ENCODE measurements at regions not wholly inside any gene's neighbourhood (a gene's known extent, or its start where the extent isn't known, plus 50 kb on each side); places are given as distances from the start of the nearest gene placed in this dataset.
"Not testable (repeated sequence)": the region's sequence is repeated elsewhere in the genome, so short reads cannot be mapped to it uniquely, and the experiment has no call there.

DNA sequence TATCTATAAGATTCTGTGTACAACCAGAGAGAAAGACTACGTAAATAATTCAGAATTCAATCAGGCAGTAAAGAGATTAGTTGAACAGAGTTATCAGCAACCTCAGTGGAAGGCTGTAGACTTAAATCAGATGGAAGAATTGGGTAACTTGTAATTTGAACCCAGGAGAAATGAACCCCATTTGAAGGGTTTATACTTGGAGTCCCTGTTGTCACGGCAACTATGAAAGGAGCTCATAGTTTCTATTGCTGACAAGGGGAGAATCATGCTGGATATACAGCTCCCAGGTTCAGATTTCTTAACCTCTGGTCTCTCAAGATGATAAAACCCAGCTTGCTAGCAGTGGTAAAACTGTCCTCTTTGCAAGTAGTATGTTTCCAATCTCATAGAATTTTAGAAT, 54.4 kb upstream of the BMP4 start:
- in situ Hi-C loops (cut with MboI; ENCODE audit: low pct_unique_long_range_greater_than_20kb, low sequenced_read_pairs), result no loop called here
- no peak for DNase-seq

DNA sequence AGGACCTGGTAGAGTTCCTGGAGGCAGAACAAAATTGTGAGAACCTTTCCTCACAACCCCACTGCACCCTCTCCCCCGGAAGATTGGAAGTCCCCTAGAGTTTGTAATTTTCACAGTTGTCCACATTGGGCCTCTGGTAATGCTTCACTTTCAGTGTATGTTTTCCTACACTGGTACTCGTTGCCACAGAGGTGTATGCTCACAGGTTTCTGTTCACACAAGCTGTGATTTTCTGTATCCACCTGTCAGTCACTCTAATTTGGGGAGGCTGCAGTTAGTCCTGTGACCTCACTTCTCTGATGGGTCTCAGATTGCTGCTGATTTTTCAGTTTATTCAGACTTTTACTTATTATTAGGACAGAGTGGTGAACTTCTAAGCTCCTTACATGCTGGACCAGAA, 66.4 kb upstream of the BMP4 start:
- no peak for DNase-seq

DNA sequence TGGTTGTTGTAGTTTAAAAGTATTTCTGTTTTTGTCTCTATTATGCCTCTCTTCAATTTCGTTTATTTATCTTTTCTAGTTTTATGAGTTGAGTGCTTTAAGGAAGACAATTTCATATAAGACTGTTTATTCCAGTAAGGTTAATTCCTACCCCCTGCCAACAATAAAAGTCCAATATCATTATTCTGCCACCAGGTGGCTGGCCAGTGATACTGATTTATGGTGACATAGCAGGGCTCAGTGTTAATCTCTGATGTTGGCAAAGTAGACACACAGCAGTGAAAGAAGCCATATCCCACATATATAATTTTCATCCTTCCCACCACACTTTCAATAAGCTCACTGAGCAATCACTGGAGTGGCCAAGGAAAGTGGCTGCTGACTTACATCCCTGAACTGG, 69.0 kb upstream of the BMP4 start:
- in situ Hi-C loops (cut with MboI; ENCODE audit: low pct_unique_long_range_greater_than_20kb, low sequenced_read_pairs), result no loop called here
- peak; percentile 28 for DNase-seq

More for the DNA sequence above, 66.4 kb upstream of the BMP4 start:
- in situ Hi-C loops (cut with MboI; ENCODE audit: low pct_unique_long_range_greater_than_20kb, low sequenced_read_pairs), result no loop called here

DNA sequence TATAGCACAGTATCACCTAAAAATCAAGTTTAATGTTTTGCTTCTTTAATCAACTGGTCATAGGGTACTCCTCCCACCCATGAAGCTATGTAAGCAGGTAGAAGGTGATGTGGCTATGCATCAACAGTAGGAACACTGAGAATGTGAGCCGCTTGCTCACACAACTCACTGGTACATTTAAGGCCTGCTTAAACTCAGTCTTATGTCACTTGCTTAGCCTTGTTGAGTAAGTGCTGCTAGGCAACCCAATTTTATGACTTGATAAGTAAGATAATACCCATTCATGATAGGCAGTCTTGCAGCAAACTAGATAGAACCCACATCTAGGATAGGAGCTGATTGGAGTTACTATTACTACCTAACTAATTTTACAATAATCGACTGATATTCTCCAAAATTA, 70.0 kb upstream of the BMP4 start:
- in situ Hi-C loops (cut with MboI; ENCODE audit: low pct_unique_long_range_greater_than_20kb, low sequenced_read_pairs), result no loop called here

DNA sequence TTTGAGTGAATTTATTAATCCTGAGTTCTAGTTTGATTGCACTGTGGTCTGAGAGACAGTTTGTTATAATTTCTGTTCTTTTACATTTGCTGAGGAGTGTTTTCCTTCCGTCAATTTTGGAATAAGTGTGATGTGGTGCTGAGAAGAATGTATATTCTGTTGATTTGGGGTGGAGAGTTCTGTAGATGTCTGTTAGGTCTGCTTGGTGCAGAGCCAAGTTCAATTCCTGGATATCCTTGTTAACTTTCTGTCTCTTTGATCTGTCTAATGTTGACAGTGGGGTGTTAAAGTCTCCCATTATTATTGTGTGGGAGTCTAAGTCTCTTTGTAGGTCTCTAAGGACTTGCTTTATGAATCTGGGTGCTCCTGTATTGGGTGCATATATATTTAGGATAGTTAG, 74.4 kb upstream of the BMP4 start:
- in situ Hi-C loops (cut with MboI; ENCODE audit: low pct_unique_long_range_greater_than_20kb, low sequenced_read_pairs); DNase-seq: not testable (repeated sequence)

More for the DNA sequence above, 70.0 kb upstream of the BMP4 start:
- DNase-seq, result no peak

DNA sequence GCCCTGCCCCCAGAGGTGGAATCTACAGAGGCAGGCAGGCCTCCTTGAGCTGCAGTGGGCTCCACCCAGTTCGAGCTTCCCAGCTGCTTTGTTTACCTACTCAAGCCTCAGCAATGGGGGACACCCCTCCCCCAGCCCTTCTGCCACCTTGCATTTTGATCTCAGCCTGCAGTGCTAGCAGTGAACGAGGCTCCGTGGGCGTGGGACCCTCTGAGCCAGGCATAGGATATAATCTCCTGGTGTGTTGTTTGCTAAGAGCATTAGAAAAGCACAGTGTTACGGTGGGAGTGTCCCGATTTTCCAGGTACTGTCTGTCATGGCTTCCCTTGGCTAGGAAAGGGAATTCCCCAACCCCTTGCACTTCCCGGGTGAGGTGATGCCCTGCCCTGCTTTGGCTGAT, 76.7 kb upstream of the BMP4 start:
- DNase-seq; in situ Hi-C loops (cut with MboI; ENCODE audit: low pct_unique_long_range_greater_than_20kb, low sequenced_read_pairs): not testable (repeated sequence)

DNA sequence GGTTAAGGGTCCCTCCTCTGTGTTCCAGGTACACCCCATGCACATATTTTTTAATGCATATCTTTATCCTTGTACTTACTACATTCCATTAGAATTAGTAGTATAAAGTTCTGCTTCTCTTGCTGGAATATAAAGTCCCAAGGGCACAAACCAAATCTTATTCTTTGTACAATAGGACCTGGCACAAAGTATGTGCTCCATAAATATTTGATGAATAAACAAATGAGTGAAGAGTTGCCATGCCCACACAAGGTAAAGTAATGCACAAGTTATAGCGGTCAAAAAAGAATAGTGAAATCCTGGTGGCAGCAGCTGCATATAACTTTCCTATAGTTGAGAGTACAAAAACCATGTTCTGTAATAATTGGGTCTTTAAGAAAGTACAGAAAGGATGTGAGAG, 82.1 kb upstream of the BMP4 start:
- in situ Hi-C loops (cut with MboI; ENCODE audit: low pct_unique_long_range_greater_than_20kb, low sequenced_read_pairs), result no loop called here
- DNase-seq, result no peak

DNA sequence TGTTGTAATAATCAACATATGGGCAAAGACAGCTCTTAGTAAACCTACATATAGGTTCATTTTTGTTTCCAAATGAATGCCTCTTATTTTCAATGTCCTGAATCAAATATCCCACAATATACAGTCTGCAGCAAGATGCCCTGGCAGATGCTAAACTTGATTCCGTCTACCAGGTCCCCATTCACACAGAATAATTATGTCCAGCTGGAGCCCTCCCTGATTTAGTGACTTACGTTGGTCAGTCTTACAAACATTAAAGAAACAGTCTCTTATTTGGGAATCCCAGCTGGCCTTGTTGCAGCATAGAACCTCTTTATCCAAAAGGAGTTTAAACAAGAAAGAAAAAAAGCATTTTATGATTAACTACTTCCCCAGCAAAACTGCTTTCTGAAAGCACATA, 82.7 kb upstream of the BMP4 start:
- no peak for DNase-seq
- in situ Hi-C loops (cut with MboI; ENCODE audit: low pct_unique_long_range_greater_than_20kb, low sequenced_read_pairs), result no loop called here

DNA sequence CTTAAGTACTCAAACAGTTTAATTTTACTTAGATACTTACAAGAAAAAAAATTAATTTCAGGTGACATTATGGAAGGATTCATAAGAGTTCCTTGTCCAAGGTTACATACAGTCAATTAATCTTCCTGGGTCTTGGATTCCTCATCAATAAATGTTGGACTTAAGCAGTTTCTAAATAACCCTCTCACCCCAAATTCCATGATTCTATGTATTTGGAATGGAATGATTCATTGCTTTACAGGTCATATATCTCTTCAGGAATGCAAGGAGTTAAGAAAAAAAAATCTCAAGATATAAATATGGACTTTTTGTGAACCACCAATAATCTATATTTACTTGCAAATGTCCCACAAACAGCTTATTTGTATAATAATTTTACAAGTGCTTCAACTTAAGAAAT, 84.2 kb upstream of the BMP4 start:
- no peak for DNase-seq
- in situ Hi-C loops (cut with MboI; ENCODE audit: low pct_unique_long_range_greater_than_20kb, low sequenced_read_pairs), result no loop called here

DNA sequence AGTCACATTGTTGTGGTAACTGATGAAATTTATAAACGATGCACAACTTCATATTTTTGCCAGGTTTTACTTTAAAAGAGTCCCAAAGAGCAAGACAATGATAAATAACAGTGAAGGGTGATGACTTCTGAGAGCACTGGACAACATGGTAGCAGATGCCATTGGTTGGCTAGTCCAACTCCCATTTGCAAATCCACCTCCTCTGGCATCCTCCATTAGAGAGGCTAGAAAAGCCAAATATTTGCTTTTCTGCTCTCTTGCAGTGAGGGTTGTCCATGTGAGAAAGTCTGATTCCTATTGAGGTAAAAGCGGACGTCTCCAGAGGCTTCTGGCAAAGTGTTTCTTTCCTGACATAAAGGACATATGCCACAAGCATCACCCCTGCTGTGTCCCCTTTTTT, 89.6 kb upstream of the BMP4 start:
- no peak for DNase-seq
- in situ Hi-C loops (cut with MboI; ENCODE audit: low pct_unique_long_range_greater_than_20kb, low sequenced_read_pairs), result no loop called here

DNA sequence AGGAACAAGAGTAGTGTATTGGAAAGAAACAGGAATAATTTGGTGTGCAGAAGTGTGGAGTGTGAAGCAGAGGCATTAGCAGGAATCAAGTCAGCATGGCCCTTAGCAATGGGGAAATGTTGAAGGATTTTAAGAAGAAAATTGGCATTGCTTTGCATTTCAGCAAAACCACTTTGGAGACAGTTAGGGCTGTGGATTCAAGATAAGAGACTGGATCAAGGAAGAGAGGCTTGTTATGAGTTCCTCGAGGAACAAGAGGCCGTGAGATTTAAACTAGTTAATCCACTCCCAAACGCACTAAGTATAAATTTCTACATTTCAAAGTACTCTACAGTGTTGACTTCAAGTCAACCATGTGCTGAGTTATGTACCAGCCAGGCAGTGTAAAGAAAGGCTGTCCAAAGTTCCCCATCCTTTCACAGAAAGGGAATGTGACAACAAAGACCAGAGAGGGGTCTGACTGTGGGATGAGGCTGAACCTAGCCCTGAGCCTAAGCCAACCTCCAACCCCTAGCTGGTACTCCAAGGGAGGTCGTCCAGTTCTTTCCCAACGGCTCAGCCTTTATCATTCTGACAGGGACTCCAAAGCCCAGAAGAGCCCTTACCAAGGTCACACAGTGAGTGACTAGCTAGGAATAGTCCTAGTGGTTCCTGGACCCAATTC, 91.2 kb upstream of the BMP4 start:
- in situ Hi-C loops (cut with MboI; ENCODE audit: low pct_unique_long_range_greater_than_20kb, low sequenced_read_pairs), result no loop called here
- DNase-seq, result no peak

DNA sequence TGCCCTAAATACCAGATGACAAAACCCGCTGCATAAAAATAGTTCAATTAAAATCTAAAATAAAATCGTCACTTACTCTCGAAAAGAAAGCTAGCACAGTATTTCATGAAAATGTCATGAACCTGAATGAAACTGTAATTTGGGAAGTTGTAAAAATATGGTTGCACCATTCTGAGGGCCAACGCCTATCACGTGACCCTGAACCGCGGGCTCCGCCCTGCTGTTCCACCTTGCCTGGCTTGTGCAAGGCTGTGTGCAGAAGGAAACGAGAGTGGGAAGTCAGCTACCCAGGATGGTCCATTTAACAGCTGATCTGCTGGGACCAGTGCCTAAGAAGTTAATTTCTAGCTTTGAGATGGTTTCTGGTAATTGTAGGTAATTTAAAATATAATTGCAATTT, 91.7 kb upstream of the BMP4 start:
- DNase-seq, result no peak
- in situ Hi-C loops (cut with MboI; ENCODE audit: low pct_unique_long_range_greater_than_20kb, low sequenced_read_pairs), result no loop called here

DNA sequence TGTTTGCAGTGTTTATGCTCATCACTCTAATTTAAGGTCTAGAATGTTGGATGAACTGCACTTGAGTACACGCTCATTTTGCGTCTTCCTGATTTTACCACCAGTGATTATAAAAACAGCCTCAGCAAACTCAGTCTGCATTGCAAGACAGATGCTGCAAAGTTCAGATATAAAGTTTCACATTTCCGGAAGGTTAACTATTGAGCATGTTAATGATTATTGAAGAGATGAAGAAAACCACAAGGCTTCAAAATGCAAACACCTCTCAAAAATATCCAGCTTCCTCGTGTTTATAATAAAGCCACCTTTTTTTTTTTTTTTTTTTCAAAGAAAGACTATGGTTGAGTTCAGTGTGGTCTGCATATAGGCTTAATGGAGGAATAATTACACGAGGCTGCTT, 92.1 kb upstream of the BMP4 start:
- in situ Hi-C loops (cut with MboI; ENCODE audit: low pct_unique_long_range_greater_than_20kb, low sequenced_read_pairs), result no loop called here
- DNase-seq, result no peak

DNA sequence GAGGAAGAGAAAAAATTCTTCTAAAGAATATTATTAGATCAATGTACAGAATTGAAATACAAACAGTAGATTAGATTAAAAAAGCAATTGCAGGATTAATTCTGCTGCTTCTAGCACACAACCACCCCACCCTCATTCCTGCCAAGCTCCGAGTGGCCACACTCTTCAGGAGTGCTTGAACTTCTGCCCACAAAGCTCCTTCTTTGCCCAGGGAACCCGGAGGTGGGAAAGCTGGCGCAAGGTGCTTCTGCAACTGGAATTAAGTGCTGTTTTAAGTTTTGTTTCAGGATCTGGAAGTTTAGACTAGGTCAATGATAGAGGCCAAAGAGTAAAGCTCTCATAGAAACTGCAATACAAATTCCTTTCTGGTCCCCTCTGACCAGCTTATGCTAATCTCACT, 94.1 kb upstream of the BMP4 start:
- in situ Hi-C loops (cut with MboI; ENCODE audit: low pct_unique_long_range_greater_than_20kb, low sequenced_read_pairs), result no loop called here
- no peak for DNase-seq

DNA sequence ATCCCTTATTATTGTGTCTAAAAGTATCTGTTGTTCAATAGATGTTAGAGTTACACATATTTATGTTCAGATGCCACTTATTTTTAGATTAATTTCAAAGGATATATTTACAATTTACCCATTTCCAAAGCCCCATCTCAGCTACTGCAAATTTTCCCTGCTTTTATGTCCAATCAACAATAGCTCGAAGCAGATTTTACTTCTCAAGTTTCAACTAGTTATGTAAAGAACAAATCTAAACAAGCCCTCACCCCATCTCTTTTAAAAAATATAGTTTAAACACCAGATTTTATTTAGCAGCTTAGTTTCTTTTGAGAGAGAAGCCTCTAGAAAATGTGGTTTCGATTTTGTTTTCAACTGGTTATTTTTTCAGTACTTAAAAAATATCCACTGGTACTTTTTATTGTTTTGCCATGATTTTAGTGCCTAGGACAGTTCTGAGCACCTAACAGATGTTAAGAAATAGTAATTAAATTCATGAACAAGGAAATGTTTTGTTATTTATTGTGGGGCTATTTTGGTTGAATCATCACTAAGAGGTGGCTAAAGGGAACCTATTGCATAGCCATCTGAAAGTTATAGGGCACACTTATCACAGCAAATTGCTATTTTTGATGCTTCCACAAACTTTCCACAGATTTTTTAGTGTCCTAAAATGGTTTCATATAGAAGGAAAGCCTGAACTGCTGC, 96.2 kb upstream of the BMP4 start:
- no peak for DNase-seq
- in situ Hi-C loops (cut with MboI; ENCODE audit: low pct_unique_long_range_greater_than_20kb, low sequenced_read_pairs), result no loop called here

DNA sequence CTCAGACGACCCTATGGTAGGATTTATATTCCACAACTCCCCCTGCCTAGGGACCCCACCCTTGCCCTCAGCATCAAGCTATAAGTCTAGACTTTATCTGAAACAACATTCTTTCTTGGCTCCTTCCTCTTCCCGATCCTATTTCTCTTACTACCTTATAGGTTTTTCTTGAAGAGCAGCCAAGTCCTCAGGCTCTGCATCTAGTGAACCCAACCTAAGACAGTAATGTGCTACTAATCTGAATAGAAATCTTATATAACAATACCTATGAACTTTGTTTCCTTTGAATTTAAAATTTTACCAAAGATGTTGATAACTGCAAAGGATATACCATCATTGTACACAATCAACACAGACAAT, 96.7 kb upstream of the BMP4 start:
- no peak for DNase-seq
- in situ Hi-C loops (cut with MboI; ENCODE audit: low pct_unique_long_range_greater_than_20kb, low sequenced_read_pairs), result no loop called here

DNA sequence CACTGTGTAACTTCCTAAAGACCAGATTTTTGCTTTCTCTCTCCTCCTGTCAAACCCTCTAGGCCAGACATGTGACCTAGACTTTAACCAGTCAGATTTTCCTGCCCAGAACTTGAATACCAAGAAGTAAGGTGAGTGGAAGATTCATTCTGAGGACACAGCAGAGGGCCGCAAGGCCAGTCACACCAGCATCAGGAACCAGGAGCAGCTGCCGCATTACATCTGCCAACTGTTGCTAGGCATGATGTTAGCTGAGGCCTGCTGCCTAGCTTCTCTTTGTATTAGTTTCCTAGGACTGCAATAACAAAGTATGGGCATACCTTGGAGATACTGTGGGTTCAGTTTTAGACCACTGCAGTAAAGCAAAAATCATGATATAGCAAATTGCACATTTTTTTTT, 101.9 kb upstream of the BMP4 start:
- in situ Hi-C loops (cut with MboI; ENCODE audit: low pct_unique_long_range_greater_than_20kb, low sequenced_read_pairs), result no loop called here
- DNase-seq, result no peak

DNA sequence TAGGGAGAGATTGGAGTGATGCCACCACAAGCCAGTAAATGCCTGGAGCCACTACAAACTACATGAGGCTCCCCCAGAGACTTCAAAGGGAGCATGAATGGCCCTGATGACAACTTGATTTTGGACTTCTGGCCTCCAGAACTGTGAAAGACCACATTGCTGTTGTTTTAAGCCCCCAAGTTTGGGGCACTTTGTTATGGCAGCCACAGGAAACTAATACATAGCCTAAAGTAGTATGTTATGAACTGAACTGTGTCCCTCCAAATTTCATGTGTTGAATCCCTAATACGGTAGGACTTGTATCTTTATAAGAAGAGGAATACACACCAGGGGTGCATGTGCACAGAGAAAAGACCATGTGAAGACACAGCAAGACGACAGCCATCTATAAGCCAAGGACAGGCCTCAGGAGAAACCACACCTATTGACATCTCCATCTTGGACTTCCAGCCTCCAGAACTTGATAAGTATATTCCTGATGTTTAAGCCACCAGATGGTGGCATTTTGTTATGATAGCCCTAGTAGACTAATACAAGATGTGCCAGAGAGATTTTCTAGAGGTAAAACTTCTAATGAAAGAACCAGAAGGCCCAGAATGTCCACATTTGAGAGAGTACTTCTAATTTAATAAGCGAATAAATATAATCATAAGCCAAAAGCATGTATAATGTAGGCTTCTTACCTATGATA, 127.1 kb upstream of the BMP4 start:
- DNase-seq, result no peak
- in situ Hi-C loops (cut with MboI; ENCODE audit: low pct_unique_long_range_greater_than_20kb, low sequenced_read_pairs), result no loop called here

DNA sequence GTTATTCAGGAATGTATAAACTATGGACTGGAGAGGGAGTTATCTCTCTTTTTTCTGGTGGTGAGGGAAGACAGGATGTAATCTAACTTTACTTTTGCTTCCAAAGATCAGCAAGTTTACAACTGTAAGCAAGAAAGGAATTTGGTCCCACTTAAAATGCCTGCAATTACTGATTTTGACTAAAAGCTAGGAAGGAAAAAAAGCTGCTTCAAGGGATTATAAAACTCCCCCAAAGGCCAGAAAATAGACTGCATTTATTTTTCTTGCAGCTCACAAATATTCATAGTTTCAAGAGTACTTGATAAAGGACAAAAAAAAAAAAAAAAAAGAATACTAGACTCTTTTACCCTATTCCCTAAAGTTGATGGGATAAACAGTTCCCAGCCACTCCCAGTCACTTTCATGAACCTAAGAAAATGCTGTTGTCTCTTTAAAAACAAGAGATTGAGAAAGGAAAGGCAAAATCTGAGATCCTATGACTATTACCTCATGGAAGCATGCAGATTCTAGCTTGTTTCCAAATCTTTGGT, 128.7 kb upstream of the BMP4 start:
- in situ Hi-C loops (cut with MboI; ENCODE audit: low pct_unique_long_range_greater_than_20kb, low sequenced_read_pairs), result no loop called here
- no peak for DNase-seq

DNA sequence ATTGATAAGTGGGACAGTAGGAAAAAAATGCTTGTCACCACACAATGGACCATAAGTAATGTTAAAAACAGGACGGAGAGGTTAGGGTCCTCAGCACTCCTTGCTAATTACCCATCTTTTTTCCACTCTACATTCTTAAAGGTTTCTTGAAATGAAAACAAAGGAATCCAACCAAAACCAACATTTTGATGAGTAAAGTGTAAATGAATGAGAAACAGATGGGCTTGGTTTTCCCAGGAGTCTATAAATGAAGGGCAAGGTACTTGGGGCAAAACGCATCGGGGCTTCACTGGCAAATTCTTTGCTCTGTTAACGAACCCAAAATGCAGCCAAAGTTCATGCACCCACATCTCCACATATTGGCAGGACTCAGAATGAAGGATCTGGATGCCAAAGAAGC, 129.2 kb upstream of the BMP4 start:
- DNase-seq, result no peak
- in situ Hi-C loops (cut with MboI; ENCODE audit: low pct_unique_long_range_greater_than_20kb, low sequenced_read_pairs), result no loop called here

Measured in KBM-7 (cell line).